ENCODE measurements at regions not wholly inside any gene's neighbourhood (a gene's known extent, or its start where the extent isn't known, plus 50 kb on each side); places are given as distances from the start of the nearest gene placed in this dataset.

DNA sequence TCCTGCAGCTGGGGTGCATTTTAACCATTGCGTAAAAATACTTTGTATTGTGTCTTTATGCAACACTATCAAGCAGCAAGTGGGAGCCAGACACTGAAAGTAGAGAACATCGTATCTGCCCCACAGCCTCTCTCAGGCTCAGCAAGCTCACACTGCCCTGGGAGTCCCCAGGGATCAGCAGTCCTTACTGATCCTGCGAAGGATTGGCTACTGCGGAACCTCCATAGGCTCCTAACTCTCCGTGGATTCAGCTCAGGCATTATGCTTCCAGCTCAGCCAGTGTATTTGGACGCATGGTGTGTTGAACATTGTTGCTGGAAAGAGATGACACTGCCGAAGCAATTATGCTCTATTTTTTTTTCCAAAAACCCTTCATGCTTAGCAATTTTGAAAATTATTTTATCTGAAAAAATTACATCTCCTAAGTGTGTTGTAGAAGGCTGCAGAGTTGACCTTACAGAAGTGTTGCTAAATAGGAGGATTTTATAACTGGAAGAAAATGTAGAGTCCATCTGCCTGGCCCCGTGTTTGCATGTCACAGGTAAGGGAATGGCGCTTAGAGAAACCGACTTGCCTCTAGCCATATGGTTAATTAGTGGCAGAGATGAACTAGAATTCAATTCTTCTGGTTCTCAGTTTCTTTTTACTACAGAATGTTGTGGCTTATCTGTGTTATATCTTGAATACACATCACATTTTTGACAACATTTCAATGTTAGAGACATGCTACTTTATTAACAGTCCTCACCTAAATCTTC is 276.4 kb upstream of the COBL start:
- H3K9ac ChIP-seq (ENCODE audit: low read depth in 1 of 2, low read length in 2 of 2): no peak overlapping the region
- H3K27me3 ChIP-seq (ENCODE audit: control insufficient read depth in 2 of 2, insufficient read depth in 2 of 2, low read length in 2 of 2): no peaks in the 10 kb centered on the region
- no peak overlapping the region for H3K4me3 ChIP-seq (ENCODE audit: low read length in 2 of 2)
- no peaks in the 10 kb centered on the region for H3K4me1 ChIP-seq (ENCODE audit: control insufficient read depth in 2 of 2, insufficient read depth in 2 of 2, low read length in 2 of 2)
- no peaks in the 10 kb centered on the region for H3K36me3 ChIP-seq (ENCODE audit: control insufficient read depth in 2 of 2, insufficient read depth in 2 of 2, low read length in 2 of 2)
- no peaks in the 10 kb centered on the region for H3K9me3 ChIP-seq (ENCODE audit: control insufficient read depth in 2 of 2, low read length in 2 of 2)
- H3K27ac ChIP-seq (ENCODE audit: low read depth in 2 of 2, low read length in 2 of 2): no peak overlapping the region

DNA sequence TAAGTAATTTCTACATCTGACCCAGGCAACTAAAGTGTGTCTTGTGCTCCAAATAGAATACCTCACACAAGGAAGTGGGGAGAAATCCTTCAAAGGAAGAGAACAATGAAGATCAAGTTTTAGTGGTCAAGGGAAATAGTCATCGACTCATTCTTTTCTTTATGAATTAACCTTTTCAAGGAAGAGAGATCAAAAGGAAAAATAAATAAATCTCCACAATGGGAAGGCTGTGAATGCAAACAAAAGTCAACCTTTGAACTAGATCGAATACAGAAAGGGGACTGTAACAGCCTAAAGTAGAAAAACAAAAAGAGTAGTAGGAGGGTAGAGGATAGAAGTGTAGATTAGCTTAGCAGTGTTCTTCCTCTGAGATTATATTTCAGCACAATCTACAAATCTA is 274.6 kb upstream of the COBL start:
- no peak overlapping the region for H3K27ac ChIP-seq (ENCODE audit: low read depth in 2 of 2, low read length in 2 of 2)
- H3K4me3 ChIP-seq (ENCODE audit: low read length in 2 of 2): no peak overlapping the region
- no peaks in the 10 kb centered on the region for H3K4me1 ChIP-seq (ENCODE audit: control insufficient read depth in 2 of 2, insufficient read depth in 2 of 2, low read length in 2 of 2)
- no peaks in the 10 kb centered on the region for H3K36me3 ChIP-seq (ENCODE audit: control insufficient read depth in 2 of 2, insufficient read depth in 2 of 2, low read length in 2 of 2)
- no peak overlapping the region for H3K9ac ChIP-seq (ENCODE audit: low read depth in 1 of 2, low read length in 2 of 2)
- no peaks in the 10 kb centered on the region for H3K9me3 ChIP-seq (ENCODE audit: control insufficient read depth in 2 of 2, low read length in 2 of 2)
- no peaks in the 10 kb centered on the region for H3K27me3 ChIP-seq (ENCODE audit: control insufficient read depth in 2 of 2, insufficient read depth in 2 of 2, low read length in 2 of 2)

DNA sequence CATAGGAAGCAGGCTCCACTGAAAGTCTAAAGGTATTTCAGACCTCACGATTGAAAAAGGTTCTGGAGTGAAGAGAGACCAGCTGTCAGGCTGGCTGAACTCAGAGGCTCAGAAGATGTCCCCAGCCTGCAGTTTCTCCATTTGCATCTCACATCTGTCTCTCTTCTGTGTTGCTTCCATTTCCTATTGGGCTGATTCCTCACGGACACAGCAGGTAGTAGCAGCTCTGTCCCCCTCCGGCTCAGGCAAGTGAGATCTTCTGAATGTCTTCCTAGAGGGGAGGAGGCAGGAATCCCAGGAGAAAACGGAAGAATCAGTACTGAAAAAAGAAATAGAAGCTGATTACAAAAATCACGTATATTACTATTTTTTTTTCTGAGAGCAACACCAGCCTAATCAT is 274.1 kb upstream of the COBL start:
- no peak overlapping the region for H3K27ac ChIP-seq (ENCODE audit: low read depth in 2 of 2, low read length in 2 of 2)
- no peaks in the 10 kb centered on the region for H3K27me3 ChIP-seq (ENCODE audit: control insufficient read depth in 2 of 2, insufficient read depth in 2 of 2, low read length in 2 of 2)
- H3K36me3 ChIP-seq (ENCODE audit: control insufficient read depth in 2 of 2, insufficient read depth in 2 of 2, low read length in 2 of 2): no peaks in the 10 kb centered on the region
- no peaks in the 10 kb centered on the region for H3K4me1 ChIP-seq (ENCODE audit: control insufficient read depth in 2 of 2, insufficient read depth in 2 of 2, low read length in 2 of 2)
- no peak overlapping the region for H3K9ac ChIP-seq (ENCODE audit: low read depth in 1 of 2, low read length in 2 of 2)
- H3K9me3 ChIP-seq (ENCODE audit: control insufficient read depth in 2 of 2, low read length in 2 of 2): no peaks in the 10 kb centered on the region
- no peak overlapping the region for H3K4me3 ChIP-seq (ENCODE audit: low read length in 2 of 2)

DNA sequence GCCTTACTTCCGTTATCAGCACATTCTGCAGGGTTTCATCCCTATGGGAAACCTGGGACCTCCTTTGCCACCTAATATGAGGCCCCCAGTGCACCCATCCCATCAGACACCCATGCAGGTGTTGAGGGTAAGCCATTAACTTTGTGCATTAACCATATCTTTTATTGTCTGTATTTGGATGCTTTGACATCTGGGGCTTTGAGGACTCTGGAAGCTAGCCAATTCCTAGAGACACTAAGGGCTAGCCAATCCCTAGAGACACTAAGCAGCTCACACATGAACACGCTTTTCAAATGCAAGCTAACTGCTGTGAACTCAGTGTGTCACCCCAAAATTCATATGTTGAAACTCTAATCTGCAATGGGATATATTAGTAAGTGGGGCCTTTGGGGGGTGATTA is 272.5 kb upstream of the COBL start:
- Histone ChIP-seq H3K36me3 (ENCODE audit: control insufficient read depth in 2 of 2, insufficient read depth in 2 of 2, low read length in 2 of 2) (no peaks in the 10 kb centered on the region), H3K27me3 (ENCODE audit: control insufficient read depth in 2 of 2, insufficient read depth in 2 of 2, low read length in 2 of 2) (no peaks in the 10 kb centered on the region), H3K4me1 (ENCODE audit: control insufficient read depth in 2 of 2, insufficient read depth in 2 of 2, low read length in 2 of 2) (no peaks in the 10 kb centered on the region)

DNA sequence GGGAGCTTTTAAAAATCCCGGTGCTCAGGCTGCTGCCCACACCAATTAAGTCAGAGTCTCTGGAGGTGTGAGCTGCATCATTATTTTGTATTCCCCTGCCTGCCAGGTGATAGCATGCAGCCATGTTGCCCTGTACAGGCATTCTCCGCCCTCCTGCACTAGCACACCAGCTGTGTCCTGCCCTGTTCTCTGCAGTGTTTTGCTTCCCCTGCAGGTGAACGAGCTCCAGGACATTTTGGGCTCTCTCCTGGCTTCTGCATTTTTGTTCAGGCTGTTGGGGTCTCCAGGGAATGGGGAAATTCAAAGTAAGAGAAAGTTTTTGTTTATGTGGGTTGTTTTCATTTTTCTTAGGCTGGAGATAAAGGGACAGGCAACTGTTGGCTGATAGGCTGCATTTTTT is 271.0 kb upstream of the COBL start:
- no peaks in the 10 kb centered on the region for H3K27me3 ChIP-seq (ENCODE audit: control insufficient read depth in 2 of 2, insufficient read depth in 2 of 2, low read length in 2 of 2)

More for the DNA sequence above, 272.5 kb upstream of the COBL start:
- Histone ChIP-seq H3K9ac (ENCODE audit: low read depth in 1 of 2, low read length in 2 of 2) (no peak overlapping the region), H3K4me3 (ENCODE audit: low read length in 2 of 2) (no peak overlapping the region), H3K9me3 (ENCODE audit: control insufficient read depth in 2 of 2, low read length in 2 of 2) (no peaks in the 10 kb centered on the region), H3K27ac (ENCODE audit: low read depth in 2 of 2, low read length in 2 of 2) (no peak overlapping the region)

DNA sequence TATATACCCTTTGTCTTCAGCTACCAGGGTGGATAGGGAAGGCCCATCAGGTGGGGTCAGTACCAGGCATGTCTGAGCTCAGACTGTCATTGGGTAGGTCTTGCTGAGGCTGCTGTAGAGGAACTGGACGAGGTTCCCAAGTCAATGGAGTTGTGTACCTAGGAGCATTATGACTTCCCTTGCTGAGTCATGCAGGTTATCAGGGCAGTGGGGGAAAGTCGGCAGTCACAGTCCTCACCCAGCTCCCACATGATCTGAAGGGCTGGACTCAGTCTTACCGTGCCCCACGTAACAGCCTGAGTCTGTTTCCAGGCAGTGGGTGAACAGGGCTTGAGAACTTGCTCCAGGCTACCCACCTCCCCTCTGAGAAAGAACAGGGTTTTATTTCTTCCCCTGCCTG is 260.8 kb upstream of the COBL start:
- H3K4me1 ChIP-seq (ENCODE audit: control insufficient read depth in 2 of 2, insufficient read depth in 2 of 2, low read length in 2 of 2): no peaks in the 10 kb centered on the region
- no peaks in the 10 kb centered on the region for H3K9me3 ChIP-seq (ENCODE audit: control insufficient read depth in 2 of 2, low read length in 2 of 2)
- H3K27ac ChIP-seq (ENCODE audit: low read depth in 2 of 2, low read length in 2 of 2): no peak overlapping the region
- no peaks in the 10 kb centered on the region for H3K27me3 ChIP-seq (ENCODE audit: control insufficient read depth in 2 of 2, insufficient read depth in 2 of 2, low read length in 2 of 2)
- no peak overlapping the region for H3K9ac ChIP-seq (ENCODE audit: low read depth in 1 of 2, low read length in 2 of 2)
- no peaks in the 10 kb centered on the region for H3K36me3 ChIP-seq (ENCODE audit: control insufficient read depth in 2 of 2, insufficient read depth in 2 of 2, low read length in 2 of 2)
- H3K4me3 ChIP-seq (ENCODE audit: low read length in 2 of 2): no peak overlapping the region

More for the DNA sequence above, 271.0 kb upstream of the COBL start:
- Histone ChIP-seq H3K9ac (ENCODE audit: low read depth in 1 of 2, low read length in 2 of 2) (no peak overlapping the region), H3K4me3 (ENCODE audit: low read length in 2 of 2) (no peak overlapping the region), H3K4me1 (ENCODE audit: control insufficient read depth in 2 of 2, insufficient read depth in 2 of 2, low read length in 2 of 2) (no peaks in the 10 kb centered on the region), H3K9me3 (ENCODE audit: control insufficient read depth in 2 of 2, low read length in 2 of 2) (no peaks in the 10 kb centered on the region), H3K36me3 (ENCODE audit: control insufficient read depth in 2 of 2, insufficient read depth in 2 of 2, low read length in 2 of 2) (no peaks in the 10 kb centered on the region), H3K27ac (ENCODE audit: low read depth in 2 of 2, low read length in 2 of 2) (no peak overlapping the region)

DNA sequence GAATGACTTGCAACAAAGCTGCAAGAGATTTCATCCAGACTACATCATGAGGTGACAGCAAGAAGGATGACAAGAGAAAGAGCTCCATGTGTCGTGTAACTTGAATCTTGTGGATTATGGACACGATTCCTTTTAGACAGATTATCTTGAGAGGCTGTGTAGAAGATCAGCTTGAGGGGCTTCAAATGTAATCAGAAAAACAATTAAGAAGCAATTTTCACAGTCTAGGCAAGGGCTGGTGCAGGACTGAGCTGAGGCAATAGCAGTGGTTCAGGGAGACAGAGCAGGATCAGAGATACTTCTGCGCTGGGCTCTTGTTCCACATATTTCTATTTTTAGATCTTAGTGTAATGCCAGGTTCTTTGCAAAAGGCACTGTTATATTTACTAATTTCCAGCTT is 253.0 kb upstream of the COBL start:
- Histone ChIP-seq H3K9me3 (ENCODE audit: control insufficient read depth in 2 of 2, low read length in 2 of 2) (no peaks in the 10 kb centered on the region), H3K9ac (ENCODE audit: low read depth in 1 of 2, low read length in 2 of 2) (no peak overlapping the region), H3K4me1 (ENCODE audit: control insufficient read depth in 2 of 2, insufficient read depth in 2 of 2, low read length in 2 of 2) (no peaks in the 10 kb centered on the region)

DNA sequence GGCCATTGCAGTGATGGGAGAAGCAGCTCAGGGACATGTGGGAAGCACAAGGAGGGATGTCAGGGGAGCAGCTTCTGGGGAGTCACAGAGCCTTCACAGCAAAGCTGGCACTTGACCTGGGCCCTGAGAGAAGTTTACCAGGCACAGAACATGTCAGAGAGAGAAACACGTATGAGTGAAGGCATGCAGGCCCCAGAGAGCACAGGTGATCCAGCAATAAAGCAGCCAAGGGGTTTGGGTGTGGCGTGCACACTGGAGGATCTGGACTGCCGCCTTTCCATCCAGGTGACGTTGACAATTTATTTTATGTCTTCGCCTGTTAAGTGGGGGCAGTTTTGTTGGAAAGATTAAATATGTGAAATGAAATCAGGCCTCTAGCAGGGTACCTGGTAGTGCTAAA is 252.6 kb upstream of the COBL start:
- Histone ChIP-seq H3K4me3 (ENCODE audit: low read length in 2 of 2) (no peak overlapping the region), H3K9ac (ENCODE audit: low read depth in 1 of 2, low read length in 2 of 2) (no peak overlapping the region), H3K36me3 (ENCODE audit: control insufficient read depth in 2 of 2, insufficient read depth in 2 of 2, low read length in 2 of 2) (no peaks in the 10 kb centered on the region), H3K9me3 (ENCODE audit: control insufficient read depth in 2 of 2, low read length in 2 of 2) (no peaks in the 10 kb centered on the region), H3K27me3 (ENCODE audit: control insufficient read depth in 2 of 2, insufficient read depth in 2 of 2, low read length in 2 of 2) (no peaks in the 10 kb centered on the region), H3K4me1 (ENCODE audit: control insufficient read depth in 2 of 2, insufficient read depth in 2 of 2, low read length in 2 of 2) (no peaks in the 10 kb centered on the region), H3K27ac (ENCODE audit: low read depth in 2 of 2, low read length in 2 of 2) (no peak overlapping the region)

More for the DNA sequence above, 253.0 kb upstream of the COBL start:
- no peak overlapping the region for H3K4me3 ChIP-seq (ENCODE audit: low read length in 2 of 2)
- H3K27me3 ChIP-seq (ENCODE audit: control insufficient read depth in 2 of 2, insufficient read depth in 2 of 2, low read length in 2 of 2): no peaks in the 10 kb centered on the region
- H3K27ac ChIP-seq (ENCODE audit: low read depth in 2 of 2, low read length in 2 of 2): no peak overlapping the region
- no peaks in the 10 kb centered on the region for H3K36me3 ChIP-seq (ENCODE audit: control insufficient read depth in 2 of 2, insufficient read depth in 2 of 2, low read length in 2 of 2)

DNA sequence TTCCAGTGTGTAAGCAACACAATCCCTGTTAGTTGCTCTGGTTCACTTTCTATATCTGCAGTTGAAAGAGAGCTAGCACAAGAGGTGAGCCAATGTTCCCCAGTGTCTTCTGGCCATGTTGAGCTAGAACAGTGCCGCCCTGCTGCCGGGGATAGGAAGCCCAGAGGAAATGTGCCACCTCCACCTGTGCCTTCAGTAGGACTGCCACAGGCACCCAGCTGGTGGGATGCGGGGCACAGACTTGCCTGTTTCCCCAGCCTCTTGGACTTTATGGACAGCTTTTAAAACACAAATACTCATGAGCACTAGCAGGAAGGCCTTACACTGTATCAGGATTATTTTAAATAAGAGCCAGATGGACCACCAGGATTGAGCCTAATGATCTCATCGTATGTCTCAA is 234.5 kb upstream of the COBL start:
- no peak overlapping the region for H3K27ac ChIP-seq (ENCODE audit: low read depth in 2 of 2, low read length in 2 of 2)
- H3K4me1 ChIP-seq (ENCODE audit: control insufficient read depth in 2 of 2, insufficient read depth in 2 of 2, low read length in 2 of 2): no peaks in the 10 kb centered on the region
- H3K27me3 ChIP-seq (ENCODE audit: control insufficient read depth in 2 of 2, insufficient read depth in 2 of 2, low read length in 2 of 2): no peaks in the 10 kb centered on the region
- no peaks in the 10 kb centered on the region for H3K9me3 ChIP-seq (ENCODE audit: control insufficient read depth in 2 of 2, low read length in 2 of 2)
- no peak overlapping the region for H3K4me3 ChIP-seq (ENCODE audit: low read length in 2 of 2)
- H3K9ac ChIP-seq (ENCODE audit: low read depth in 1 of 2, low read length in 2 of 2): no peak overlapping the region
- no peaks in the 10 kb centered on the region for H3K36me3 ChIP-seq (ENCODE audit: control insufficient read depth in 2 of 2, insufficient read depth in 2 of 2, low read length in 2 of 2)

DNA sequence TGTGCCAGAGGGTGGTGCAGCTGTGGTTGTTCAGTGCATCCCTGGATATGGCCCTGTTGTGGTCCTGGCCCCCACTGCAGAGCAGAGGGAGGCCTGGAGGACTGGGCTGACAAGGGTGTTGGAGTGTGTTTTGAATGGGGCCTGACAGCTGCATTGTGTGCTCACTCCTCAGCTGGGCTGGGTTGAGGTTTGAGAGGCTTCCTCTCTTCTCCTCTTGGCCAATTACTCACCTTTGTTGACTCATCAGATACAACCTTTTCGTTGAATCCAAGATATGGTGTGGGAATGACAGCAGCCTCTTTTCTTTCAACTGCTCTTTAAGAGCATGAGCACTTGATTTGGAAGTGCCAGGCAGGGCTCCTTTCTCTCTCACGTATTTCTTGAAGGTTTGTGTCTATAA is 228.5 kb upstream of the COBL start:
- Histone ChIP-seq H3K27me3 (ENCODE audit: control insufficient read depth in 2 of 2, insufficient read depth in 2 of 2, low read length in 2 of 2) (no peaks in the 10 kb centered on the region), H3K36me3 (ENCODE audit: control insufficient read depth in 2 of 2, insufficient read depth in 2 of 2, low read length in 2 of 2) (no peaks in the 10 kb centered on the region), H3K4me3 (ENCODE audit: low read length in 2 of 2) (no peak overlapping the region), H3K27ac (ENCODE audit: low read depth in 2 of 2, low read length in 2 of 2) (no peak overlapping the region), H3K4me1 (ENCODE audit: control insufficient read depth in 2 of 2, insufficient read depth in 2 of 2, low read length in 2 of 2) (peaks cover 0 to 2% of the 10 kb centered on the region in 2 donors), H3K9me3 (ENCODE audit: control insufficient read depth in 2 of 2, low read length in 2 of 2) (no peaks in the 10 kb centered on the region), H3K9ac (ENCODE audit: low read depth in 1 of 2, low read length in 2 of 2) (no peak overlapping the region)
